ENCODE measurements at regions not wholly inside any gene's neighbourhood (a gene's known extent, or its start where the extent isn't known, plus 50 kb on each side); places are given as distances from the start of the nearest gene placed in this dataset.

DNA sequence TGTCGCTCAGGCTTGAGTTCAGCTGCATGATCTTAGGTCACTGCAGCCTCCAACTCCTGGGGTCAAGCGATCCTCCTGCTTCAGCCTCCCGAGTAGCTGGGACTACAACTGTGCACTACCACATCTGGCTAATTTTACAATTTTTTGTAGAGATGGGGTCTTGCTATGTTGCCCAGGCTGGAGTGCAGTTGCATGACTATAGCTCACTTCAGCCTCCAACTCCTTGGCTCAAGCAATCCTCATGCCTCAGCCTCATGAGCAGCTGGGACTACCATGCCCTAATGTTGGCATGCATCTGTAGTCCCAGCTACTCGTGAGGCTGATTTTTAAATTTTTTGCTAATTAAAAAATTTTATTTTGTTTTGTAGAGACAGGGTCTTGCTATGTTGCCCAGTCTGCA is 101.9 kb upstream of the NPTX2 start:
- no peak for DNase-seq (ENCODE audit: low spot score)

DNA sequence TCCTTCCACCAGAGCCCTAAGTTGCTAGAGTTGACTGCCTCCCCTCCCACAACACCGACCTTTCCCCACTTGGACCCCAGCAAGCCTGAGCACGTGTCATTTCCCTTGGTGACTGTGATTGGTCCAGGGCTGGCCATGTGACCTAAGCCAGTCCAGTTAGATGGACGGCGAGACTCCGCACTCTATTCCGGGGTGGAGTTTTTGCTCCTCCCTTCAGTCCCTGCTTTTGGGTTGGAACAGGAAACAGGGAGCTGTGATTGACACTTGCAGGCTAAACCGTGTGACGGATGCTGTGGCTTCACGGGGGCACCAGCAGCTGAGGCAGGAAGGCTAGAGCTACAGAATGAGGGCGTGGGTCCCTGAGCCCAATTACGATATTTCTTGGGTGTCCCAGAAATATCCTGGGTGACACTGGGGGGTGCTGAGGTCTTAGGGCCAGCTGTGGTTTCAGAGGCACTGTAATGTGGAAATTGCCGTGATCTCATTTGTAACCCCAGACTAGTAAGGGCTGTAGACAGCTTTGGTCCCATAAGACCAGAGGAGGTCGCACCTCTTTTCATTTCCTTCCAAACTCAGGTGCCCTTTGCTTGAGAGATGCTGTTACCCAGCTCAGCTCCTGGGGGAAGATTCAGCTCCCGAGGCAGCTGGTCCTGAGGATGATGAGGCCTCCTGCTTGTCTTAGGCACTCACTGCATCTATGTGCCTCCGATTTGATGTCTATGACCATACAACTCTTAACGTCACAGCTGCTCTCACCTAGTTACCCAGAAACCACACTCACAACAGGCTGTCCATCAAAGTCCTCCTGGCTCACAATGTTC is 102.7 kb upstream of the NPTX2 start:
- no peak for DNase-seq (ENCODE audit: low spot score)

GRCh38 chr7:98511175-98511574 is 105.9 kb upstream of the NPTX2 start:
- DNase-seq (ENCODE audit: low spot score), result no peak

DNA sequence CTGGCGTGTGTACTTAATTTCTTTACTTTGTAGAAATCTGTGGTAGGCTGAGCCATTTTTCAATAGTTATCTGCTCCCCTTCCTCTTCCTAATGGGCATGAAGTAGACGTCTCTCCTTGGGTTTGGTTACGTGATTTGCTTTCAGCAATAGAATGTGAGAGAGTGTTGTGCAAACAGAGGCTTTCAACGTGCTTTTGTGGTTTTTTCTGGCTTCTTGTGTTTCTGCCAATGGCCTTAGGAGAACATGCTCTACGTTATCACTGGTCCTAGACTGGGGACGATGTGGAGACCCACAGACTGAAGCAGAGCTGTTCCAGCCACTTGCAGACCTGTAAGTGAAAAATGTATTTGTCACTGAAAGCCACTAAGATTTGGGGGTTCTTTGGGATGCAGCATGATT is 107.2 kb upstream of the NPTX2 start:
- DNase-seq (ENCODE audit: low spot score), result no peak

DNA sequence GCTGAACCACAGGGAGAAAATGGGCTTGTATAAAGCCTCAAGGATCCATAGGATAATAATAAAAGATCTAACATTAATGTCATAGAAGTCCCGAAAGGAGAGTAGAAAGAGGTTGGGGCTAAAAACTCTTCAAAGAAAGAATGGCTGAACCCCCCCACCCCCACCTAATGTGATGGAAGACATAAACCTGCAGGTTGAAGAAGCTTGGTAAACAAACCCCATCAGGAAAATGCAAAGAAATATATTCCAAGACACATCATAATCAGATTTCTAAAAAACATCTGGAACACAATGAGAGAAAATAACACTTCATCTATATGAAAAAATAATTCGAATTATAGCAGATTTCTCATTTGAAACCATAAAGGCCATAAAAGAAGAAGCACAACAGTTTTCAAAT is 105.6 kb upstream of the BAIAP2L1 start:
- DNase-seq (ENCODE audit: low spot score), result no peak

DNA sequence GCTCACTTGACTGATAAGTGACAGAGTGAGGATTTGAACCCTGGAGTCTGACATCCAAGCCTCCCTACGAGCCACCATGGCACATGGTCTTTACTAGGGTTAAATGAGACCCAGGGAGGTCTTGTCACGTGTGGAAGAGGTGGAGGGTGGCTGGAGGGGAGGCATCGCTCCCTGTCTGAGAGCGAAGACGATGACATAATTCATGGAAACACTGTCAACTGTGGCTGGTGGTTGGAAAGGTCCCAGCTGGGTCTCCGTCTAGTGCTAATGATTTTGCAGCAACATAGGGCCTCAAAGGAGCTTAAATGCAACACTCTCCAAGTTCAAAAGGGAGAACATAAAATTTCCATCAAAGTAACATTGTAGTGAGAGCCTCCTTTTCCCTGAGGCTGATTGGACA is 99.9 kb upstream of the BAIAP2L1 start:
- DNase-seq (ENCODE audit: low spot score), result no peak

GRCh38 chr7:98496618-98497017 is 95.7 kb upstream of the BAIAP2L1 start:
- no peak for DNase-seq (ENCODE audit: low spot score)

- DNase-seq (ENCODE audit: low spot score), result no peak
Measured at GRCh38 chr7:98495200-98495955, 94.5 kb upstream of the BAIAP2L1 start.

DNA sequence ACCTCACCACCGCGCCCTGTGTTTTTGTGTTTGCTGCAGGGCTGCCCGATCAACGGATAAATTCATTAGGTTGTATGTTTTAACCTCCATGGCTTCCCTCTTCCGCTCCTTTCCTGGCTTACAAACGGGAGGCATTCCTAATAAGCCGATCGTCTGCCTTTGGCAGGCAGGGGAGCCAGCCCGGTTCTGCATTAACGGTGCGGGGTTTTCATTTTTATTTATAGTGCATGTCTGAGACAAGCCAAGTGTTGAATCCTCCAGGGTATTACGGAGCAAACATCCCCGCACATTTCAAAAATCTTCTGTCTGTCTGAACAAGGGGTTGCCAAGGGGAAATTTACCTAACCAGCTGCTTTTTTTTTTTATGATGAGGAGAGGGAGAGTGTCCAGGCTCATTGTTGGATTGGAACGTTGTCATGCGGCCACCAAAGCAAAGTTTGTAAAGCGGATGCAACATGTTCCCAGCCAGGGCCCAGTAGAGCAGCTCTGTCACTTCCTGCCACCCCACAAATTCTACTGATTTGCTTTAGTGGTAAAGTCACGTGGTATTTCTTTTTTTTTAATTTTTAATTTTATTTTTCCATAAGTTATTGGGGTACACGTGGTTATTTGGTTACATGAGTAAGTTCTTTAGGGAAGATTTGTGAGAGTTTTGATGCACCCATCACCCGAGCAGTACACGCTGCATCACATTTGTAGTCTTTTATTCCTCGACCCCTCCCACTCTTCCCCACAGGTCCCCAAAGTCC is 92.3 kb upstream of the BAIAP2L1 start:
- DNase-seq (ENCODE audit: low spot score), result no peak

GRCh38 chr7:98488167-98488566 is 87.3 kb upstream of the BAIAP2L1 start:
- DNase-seq (ENCODE audit: low spot score), result no peak

GRCh38 chr7:98483964-98484545 is 83.2 kb upstream of the BAIAP2L1 start:
- DNase-seq (ENCODE audit: low spot score), result no peak

DNA sequence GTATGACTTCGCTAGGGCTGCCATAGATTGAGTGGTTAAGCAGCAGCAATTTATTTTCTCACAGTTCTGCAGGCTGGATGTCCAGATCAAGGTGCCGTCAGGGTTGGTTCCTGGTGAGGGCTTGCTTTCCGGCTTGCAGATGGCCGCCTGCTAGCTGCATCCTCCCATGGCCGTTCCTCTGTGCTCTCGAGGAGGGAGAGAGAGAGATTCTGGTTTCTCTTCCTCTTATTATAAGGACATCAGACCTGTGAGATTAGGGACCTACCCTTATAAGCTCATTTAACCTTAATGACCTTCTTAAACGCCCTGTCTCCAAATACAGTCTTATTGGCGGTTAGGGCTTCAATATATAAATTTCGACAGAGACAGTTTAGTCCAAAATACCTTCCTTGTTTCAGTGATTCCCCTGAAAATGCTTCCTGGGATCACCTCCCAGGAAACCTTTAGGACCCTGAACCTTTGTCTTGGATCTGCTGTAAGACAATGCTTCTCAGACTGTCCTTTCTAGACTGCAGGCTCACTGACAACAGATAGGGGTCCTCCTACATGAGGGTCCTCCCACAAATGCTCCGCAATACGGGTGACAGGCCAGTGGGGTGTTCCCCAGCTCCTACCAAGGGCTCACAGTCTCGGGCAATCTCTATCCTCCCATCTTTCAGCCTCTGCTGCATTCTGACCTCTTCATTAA is 82.5 kb upstream of the BAIAP2L1 start:
- no peak for DNase-seq (ENCODE audit: low spot score)

- no peak for DNase-seq (ENCODE audit: low spot score)
Measured at GRCh38 chr7:98479318-98479717, 78.4 kb upstream of the BAIAP2L1 start.

- no peak for DNase-seq (ENCODE audit: low spot score)
Measured at GRCh38 chr7:98475352-98475751, 74.5 kb upstream of the BAIAP2L1 start.

DNA sequence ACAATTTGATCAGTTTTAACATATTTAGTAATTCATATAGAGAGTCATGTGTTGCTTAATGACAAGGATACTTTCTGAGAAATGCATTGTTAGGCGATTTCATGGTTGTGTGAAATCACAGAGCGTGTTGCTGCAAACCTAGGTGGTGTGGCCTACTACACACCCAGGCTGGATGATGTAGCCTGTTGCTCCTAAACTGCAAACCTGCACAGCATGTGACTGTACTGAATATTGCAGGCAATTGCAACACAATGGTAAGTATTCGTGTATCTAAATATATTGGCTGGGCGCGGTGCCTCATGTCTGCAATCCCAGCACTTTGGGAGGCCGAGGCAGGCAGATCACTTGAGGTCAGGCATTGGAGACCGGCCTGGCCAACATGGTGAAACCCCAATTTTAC is 73.7 kb upstream of the BAIAP2L1 start:
- DNase-seq (ENCODE audit: low spot score), result no peak

DNA sequence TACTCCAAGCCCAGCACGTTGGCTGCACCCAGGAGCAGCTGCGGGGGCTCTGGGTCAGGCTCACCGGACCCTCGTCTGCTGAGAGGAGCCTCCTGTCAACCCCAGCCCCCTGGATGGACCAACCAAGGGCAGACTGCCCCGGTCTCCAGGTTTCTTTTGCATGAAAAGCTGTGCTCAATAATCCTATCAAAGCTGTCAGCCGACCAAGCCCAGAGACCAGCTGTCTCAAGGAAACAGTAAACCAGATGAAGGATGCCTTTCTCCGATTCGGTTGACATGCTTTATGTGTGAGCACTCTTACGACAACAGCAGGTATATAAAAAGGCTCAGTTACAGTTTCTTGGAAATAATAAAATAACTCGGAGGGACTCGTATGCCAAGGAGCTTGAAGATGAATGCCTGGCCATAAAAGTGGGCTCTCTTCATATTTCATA is 71.6 kb upstream of the BAIAP2L1 start:
- no peak for DNase-seq (ENCODE audit: low spot score)

DNA sequence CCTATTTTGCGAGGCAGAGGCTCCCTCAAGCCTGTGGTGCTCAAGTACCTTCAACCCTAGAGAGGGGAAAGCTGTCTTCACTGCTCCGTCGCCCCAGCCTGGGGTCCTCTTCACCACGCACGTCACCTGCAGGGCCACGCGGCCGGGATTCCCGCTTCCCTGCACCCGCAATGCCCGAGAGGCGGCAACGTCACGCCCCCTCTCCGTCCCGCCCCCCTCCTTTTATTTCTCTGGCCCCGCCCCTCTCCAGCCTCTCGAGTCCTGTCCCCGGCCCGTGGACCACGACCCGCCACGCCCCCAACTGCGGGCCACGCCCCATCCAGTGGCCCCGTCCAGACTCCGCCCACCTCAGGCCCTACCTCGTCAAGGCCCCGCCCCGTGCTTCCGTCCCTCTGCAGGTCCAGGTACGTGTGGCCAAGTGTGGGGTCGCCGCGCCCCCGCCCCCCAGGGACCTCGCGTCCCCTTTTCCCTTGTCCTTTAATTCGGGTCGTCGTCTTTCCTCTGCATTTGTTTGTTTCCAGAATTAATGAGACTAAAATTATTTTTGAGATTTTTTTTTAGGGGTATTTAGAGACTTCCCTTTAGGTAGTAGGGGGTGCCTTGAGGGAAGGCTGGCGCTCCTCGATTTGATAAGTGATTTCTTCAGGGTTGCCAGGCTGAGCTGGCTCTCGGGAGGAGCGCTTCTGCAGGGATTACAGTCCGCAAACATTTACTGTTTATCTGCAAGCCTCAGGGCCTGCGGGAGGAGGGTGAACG is 69.8 kb upstream of the BAIAP2L1 start:
- peak; percentile 30 for DNase-seq (ENCODE audit: low spot score)

DNA sequence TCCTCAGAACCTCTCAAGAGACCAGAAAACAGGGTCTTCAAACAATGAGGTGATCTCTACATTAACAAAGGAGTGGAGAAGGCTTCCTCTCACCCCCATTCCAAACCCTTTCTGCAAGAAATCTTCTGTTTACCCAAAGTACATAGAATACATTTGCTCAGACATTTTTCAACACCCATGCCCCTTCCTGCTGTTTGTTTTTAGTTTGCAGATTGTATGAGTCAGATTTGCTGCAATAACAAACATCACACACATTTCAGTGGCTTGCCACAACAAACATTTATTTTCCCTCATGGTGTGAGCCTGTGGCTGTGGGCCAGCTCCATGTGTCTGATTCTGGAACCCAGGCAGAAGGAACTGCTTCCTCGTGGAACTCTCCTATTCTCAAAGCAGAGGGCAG is 68.2 kb upstream of the BAIAP2L1 start:
- DNase-seq (ENCODE audit: low spot score), result no peak

- DNase-seq (ENCODE audit: low spot score), result no peak
Measured at GRCh38 chr7:98467570-98468312, 66.9 kb upstream of the BAIAP2L1 start.

- no peak for DNase-seq (ENCODE audit: low spot score)
Measured at GRCh38 chr7:98465022-98465421, 64.1 kb upstream of the BAIAP2L1 start.
